HL-60 (cell line): ENCODE measurements at regions not wholly inside any gene's neighbourhood (a gene's known extent, or its start where the extent isn't known, plus 50 kb on each side); places are given as distances from the start of the nearest gene placed in this dataset.

Experiments
- GABPA ChIP-seq: IDR thresholded peaks from 2 replicates; pipeline ENCODE4 v1.6.1; 2012; ENCODE audit warnings: low read depth
- POLR2AphosphoS5 ChIP-seq: IDR thresholded peaks from 2 replicates; pipeline ENCODE4 v1.6.1; 2012; ENCODE audit warnings: low read depth
- SPI1 ChIP-seq: IDR thresholded peaks from 2 replicates; pipeline ENCODE4 v1.6.1; 2012; ENCODE audit warnings: low read depth, mild to moderate bottlenecking, borderline replicate concordance
- TF ChIP-seq, protein P1 (sequence below): IDR thresholded peaks from one replicate; pipeline ENCODE4 v1.5.1; 2011; ENCODE audit warnings: low read length, control low read depth, inconsistent platforms; ENCODE audit not compliant: insufficient read depth
- TF ChIP-seq, protein P2 (sequence below): IDR thresholded peaks from 2 replicates; pipeline ENCODE4 v1.6.1; 2012; ENCODE audit warnings: low read depth; ENCODE audit not compliant: insufficient replicate concordance

DNA sequence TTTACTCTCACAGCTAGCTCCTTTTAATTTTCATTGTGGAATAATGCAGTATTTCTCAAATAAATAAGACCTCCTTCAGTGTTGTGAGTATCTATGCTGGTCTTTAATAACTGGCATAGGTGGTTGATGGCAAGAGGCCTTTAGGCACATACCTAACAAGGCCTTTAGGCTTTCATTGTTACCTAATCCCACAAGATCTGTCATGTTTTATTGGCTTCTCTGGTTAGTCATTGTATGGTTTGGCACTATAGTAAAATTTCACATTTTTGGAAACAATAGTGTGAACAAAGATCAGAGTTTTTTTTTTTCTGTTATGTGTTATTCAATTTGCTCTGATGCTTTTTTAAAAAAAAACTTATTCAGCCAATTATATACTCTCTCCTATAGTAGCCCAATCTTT lies 89.8 kb upstream of the NEUROD1 start:
- TF ChIP-seq POLR2AphosphoS5 (no peak), GABPA (no peak), SPI1 (no peak)
- TF ChIP-seq, protein P1, sequence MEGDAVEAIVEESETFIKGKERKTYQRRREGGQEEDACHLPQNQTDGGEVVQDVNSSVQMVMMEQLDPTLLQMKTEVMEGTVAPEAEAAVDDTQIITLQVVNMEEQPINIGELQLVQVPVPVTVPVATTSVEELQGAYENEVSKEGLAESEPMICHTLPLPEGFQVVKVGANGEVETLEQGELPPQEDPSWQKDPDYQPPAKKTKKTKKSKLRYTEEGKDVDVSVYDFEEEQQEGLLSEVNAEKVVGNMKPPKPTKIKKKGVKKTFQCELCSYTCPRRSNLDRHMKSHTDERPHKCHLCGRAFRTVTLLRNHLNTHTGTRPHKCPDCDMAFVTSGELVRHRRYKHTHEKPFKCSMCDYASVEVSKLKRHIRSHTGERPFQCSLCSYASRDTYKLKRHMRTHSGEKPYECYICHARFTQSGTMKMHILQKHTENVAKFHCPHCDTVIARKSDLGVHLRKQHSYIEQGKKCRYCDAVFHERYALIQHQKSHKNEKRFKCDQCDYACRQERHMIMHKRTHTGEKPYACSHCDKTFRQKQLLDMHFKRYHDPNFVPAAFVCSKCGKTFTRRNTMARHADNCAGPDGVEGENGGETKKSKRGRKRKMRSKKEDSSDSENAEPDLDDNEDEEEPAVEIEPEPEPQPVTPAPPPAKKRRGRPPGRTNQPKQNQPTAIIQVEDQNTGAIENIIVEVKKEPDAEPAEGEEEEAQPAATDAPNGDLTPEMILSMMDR = no peak
- TF ChIP-seq, protein P2, sequence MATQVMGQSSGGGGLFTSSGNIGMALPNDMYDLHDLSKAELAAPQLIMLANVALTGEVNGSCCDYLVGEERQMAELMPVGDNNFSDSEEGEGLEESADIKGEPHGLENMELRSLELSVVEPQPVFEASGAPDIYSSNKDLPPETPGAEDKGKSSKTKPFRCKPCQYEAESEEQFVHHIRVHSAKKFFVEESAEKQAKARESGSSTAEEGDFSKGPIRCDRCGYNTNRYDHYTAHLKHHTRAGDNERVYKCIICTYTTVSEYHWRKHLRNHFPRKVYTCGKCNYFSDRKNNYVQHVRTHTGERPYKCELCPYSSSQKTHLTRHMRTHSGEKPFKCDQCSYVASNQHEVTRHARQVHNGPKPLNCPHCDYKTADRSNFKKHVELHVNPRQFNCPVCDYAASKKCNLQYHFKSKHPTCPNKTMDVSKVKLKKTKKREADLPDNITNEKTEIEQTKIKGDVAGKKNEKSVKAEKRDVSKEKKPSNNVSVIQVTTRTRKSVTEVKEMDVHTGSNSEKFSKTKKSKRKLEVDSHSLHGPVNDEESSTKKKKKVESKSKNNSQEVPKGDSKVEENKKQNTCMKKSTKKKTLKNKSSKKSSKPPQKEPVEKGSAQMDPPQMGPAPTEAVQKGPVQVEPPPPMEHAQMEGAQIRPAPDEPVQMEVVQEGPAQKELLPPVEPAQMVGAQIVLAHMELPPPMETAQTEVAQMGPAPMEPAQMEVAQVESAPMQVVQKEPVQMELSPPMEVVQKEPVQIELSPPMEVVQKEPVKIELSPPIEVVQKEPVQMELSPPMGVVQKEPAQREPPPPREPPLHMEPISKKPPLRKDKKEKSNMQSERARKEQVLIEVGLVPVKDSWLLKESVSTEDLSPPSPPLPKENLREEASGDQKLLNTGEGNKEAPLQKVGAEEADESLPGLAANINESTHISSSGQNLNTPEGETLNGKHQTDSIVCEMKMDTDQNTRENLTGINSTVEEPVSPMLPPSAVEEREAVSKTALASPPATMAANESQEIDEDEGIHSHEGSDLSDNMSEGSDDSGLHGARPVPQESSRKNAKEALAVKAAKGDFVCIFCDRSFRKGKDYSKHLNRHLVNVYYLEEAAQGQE = no peak
